HG03575 (cell line): ENCODE measurements at regions not wholly inside any gene's neighbourhood (a gene's known extent, or its start where the extent isn't known, plus 50 kb on each side); places are given as distances from the start of the nearest gene placed in this dataset.

Experiments
- ATAC-seq: cut with Tn5 transposase; IDR thresholded peaks from one replicate; pipeline ENCODE4 v1.9.1; 2021; ENCODE audit not compliant: unreplicated experiment, insufficient number of reproducible peaks, low FRiP score; ENCODE audit errors: extremely low read depth

DNA sequence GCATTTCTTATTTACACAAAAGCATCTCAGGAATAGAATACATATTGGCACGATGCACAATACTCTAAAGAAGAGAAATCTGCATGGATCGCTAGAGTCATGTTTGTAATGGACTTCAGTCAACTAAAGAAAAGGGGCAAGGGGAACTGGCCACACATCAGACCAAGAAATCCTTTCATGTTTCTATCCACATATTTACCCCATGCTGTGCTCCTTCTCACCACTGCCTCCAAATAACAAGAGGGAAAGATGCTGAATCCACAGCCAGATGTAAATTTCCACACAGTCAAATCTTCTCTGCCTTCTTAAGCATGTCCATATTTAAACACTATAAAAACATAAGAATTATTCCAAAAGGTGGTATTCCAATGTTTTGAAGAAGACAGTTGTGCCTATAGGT, 67.6 kb downstream of the COX18 start:
- no peak for ATAC-seq

- ATAC-seq, result no peak
These were observed 72.1 kb downstream of the COX18 start for GRCh38 chr4:72997409-72997808.

GRCh38 chr4:72994670-72995069, 74.8 kb downstream of the COX18 start:
- ATAC-seq, result no peak

DNA sequence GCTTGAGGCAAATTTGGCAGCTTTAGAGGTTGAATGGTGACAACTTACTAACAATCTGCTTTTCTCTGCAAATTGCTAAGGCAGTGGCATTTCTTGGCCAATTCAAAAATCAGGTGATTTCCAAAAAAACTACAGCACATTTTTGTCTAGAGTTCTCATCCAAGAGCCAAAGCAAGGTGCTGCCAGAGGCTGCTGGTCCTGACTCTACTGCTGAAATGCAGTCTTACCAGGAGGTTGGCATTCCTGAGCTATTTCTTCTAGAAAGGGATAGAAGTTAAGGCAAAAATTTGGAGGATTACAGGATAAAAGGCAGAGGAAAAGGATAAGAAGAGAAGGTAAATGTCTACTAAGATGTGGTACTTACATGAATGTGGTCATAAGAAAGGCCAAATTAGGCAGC, 75.6 kb downstream of the COX18 start:
- no peak for ATAC-seq

DNA sequence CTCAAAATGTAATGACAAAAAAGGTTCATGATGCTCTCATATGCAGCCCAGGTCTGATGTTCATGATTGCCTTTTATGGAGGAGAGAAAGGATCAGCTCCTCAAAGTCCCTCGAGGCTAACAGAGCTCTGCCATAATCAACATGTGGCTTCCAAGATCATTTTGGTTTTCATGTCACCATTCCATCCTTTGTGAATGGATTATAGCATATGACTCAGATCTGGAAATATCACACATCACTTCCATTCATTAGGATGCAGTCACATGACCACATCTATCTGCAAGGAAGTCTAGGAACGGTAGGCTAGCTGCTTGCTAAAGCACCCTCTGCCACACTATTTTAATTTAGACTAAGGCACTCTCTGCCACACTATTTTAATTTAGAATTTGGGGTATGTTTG, 77.6 kb downstream of the COX18 start:
- no peak for ATAC-seq

- ATAC-seq, result no peak
These were observed 81.5 kb downstream of the COX18 start for GRCh38 chr4:72987741-72988729.

DNA sequence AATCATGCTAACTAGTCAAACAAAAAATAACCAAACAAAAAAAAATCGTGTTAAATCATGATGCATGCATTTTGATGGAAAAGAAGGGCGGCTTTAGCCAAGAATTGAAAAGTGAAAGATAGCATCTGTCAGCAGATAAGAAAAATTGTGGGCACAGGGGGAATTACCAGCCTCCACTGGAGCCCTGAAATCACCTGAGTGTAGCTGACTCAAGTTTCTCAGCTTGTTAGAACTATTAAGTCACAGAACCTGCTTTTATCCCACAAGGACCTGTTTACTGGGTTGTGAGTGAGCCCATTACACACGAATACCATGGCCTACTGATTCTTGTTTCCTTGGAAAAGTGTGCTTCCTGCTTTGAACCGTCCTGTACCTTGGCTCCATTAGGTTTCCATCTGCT, 85.2 kb downstream of the COX18 start:
- no peak for ATAC-seq

- ATAC-seq, result no peak
These were observed 85.8 kb downstream of the COX18 start for GRCh38 chr4:72983709-72984108.

DNA sequence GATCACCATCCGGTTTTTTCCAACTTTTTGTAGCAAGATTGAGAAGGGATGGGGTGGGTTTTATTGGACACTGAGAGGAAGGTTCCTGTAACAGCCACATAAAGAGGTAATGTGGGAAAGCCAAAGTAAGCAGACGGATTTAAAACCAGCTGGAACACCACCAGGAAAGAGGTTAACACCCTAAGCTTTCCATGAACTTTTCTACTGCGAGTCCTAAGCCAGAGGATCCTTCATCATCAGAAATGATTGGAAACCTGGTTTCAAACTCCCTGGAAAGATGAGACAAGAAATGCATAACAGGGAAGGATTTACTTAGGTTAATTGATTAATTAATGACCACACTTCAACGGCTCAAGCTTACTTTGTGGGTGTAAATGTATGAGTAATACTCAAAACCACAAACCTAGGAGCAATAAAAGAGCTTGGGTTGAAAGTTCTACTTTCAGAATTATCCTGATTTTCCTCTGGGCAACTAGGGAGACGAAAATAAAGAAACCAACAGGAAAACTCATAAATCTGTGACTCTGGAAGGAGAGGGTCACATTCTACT, 91.5 kb downstream of the COX18 start:
- no peak for ATAC-seq

GRCh38 chr4:72975488-72975784, 94.1 kb downstream of the COX18 start:
- ATAC-seq, result no peak

- no peak for ATAC-seq
These were observed 94.6 kb downstream of the COX18 start for GRCh38 chr4:72974694-72975487.

- no peak for ATAC-seq
These were observed 97.9 kb downstream of the COX18 start for GRCh38 chr4:72971572-72971971.

GRCh38 chr4:72970756-72971155, 98.8 kb downstream of the COX18 start:
- no peak for ATAC-seq

DNA sequence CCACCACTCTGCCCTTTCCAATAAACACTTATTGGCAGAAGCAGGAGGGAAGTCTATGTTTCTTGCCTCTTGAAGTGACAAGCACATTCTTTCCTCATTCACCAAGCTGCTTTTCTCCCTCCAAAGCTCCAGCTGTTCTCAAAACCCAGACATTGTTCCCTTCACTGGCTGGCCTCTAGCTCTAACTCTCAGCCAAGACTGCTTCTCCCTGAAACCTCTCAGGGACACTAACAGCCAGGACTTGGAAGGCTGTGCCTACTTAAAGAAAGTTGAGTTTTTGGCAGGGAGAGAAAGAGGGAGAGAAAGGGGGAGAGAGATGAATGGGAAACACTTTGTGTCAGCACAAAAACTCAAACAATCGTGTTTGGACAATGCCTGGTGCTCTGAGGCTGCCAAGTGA, 99.5 kb downstream of the COX18 start:
- ATAC-seq, result no peak

GRCh38 chr4:72966652-72967051, 102.9 kb downstream of the COX18 start:
- ATAC-seq, result peak; percentile 74

- ATAC-seq, result no peak
These were observed 110.1 kb downstream of the COX18 start for GRCh38 chr4:72959411-72959810.

- ATAC-seq, result no peak
These were observed 114.7 kb downstream of the COX18 start for GRCh38 chr4:72954811-72955210.

DNA sequence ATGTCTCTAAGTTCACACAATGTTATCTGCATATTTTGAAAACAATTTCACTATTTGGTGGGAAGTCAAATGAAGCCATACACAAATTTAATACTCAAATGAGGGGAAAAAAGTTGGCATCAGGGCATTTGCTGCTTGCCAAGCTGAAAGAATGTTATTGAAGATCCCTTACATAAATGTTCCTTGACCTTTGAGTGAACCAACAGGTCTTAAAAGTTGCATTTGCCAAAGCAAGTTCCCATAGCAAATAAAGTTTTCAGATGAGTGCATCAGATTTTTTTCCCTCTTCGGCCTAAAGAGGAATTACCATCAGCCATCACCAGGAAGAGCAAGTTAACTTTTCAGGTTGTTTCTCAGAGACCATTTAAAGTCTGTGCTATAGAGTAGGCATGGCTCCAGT, 115.9 kb downstream of the COX18 start:
- ATAC-seq, result no peak

GRCh38 chr4:72951628-72952027, 117.9 kb downstream of the COX18 start:
- no peak for ATAC-seq

- ATAC-seq, result no peak
These were observed 118.4 kb downstream of the COX18 start for GRCh38 chr4:72951147-72951546.
